ENCODE measurements at regions not wholly inside any gene's neighbourhood (a gene's known extent, or its start where the extent isn't known, plus 50 kb on each side); places are given as distances from the start of the nearest gene placed in this dataset.

DNA sequence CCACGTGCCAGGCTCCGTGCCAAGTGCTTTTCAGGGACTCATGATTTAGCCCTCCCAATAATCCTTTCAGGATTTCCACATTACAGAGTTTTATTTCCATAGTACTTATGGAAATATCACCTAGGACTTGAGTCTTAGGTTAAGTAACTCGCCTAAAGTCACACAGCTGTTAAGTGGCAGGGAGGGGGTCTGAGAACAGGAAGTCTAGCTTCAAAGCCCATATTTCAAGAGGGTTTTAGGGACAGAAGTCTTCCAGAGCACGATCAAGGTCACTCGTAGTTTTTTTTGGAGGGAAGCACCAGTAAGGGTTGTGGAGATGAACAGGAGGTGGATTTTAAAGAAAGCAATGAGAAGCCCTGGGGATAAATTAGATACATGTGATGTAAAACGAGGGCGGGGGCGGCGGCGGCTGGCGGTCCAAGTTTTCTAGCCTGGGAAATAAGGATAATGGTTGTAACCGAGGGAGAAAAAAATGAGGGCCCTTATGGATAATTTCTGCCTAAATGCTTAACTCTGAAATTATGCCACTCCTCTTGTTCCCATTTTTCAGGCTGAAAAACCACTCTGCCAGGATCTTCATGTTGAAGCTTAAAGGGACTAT, 192.6 kb upstream of the FOXN3 start:
- TF ChIP-seq, protein P1, sequence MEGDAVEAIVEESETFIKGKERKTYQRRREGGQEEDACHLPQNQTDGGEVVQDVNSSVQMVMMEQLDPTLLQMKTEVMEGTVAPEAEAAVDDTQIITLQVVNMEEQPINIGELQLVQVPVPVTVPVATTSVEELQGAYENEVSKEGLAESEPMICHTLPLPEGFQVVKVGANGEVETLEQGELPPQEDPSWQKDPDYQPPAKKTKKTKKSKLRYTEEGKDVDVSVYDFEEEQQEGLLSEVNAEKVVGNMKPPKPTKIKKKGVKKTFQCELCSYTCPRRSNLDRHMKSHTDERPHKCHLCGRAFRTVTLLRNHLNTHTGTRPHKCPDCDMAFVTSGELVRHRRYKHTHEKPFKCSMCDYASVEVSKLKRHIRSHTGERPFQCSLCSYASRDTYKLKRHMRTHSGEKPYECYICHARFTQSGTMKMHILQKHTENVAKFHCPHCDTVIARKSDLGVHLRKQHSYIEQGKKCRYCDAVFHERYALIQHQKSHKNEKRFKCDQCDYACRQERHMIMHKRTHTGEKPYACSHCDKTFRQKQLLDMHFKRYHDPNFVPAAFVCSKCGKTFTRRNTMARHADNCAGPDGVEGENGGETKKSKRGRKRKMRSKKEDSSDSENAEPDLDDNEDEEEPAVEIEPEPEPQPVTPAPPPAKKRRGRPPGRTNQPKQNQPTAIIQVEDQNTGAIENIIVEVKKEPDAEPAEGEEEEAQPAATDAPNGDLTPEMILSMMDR (IDR thresholded peaks at IDR 0.05), result no peak
- no peak for TF ChIP-seq ZFX (IDR thresholded peaks at IDR 0.05; ENCODE audit: borderline replicate concordance)
- no peak overlapping the region for H3K27ac ChIP-seq

DNA sequence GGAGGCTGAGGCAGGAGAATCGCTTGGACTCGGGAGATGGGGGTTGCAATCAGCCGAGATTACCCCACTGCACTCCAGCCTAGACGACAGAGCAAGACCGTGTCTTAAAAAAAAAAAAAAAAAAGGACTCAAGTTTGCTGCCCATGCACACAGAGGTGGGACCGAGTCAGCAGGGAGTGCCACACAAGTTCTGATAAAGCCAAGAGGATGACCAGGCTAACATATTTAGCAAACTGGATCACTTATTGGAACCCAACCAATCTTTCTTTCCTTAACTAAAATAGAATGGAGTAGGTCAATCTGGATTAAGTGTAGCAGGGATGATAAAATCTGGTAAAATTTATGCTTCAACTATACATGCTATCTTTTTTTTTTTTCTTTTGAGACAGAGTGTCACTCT, 190.4 kb upstream of the FOXN3 start:
- TF ChIP-seq, protein P1 (IDR thresholded peaks at IDR 0.05), result no peak
- H3K27ac ChIP-seq, result no peak overlapping the region

DNA sequence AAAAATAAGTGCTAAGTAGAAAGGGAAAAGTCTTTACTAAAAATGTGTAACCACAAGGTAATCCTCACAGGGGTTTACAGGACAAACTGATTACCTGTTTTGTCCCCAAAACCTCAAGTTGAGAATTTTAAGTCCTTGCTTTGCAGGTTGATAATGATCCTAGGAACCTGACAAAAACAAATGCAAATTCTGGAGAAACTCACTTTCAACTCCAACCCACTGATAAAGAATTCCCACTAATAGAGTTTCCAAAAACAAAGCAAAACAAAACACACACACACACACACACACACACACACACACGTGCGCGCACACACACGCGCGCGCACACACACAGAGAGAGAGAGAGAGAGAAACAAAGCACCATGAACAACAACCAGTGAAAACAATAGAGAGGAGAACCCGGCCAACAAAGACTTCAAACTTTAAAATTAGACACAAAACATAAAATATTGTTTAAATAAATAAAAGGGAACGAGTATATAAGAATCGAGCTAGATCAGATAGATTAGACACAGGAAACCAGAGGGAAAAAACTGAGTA, 187.0 kb upstream of the FOXN3 start:
- TF ChIP-seq ZFX (IDR thresholded peaks at IDR 0.05; ENCODE audit: borderline replicate concordance), result no peak
- TF ChIP-seq, protein P1 (IDR thresholded peaks at IDR 0.05), result no peak
- H3K27ac ChIP-seq, result no peak overlapping the region

DNA sequence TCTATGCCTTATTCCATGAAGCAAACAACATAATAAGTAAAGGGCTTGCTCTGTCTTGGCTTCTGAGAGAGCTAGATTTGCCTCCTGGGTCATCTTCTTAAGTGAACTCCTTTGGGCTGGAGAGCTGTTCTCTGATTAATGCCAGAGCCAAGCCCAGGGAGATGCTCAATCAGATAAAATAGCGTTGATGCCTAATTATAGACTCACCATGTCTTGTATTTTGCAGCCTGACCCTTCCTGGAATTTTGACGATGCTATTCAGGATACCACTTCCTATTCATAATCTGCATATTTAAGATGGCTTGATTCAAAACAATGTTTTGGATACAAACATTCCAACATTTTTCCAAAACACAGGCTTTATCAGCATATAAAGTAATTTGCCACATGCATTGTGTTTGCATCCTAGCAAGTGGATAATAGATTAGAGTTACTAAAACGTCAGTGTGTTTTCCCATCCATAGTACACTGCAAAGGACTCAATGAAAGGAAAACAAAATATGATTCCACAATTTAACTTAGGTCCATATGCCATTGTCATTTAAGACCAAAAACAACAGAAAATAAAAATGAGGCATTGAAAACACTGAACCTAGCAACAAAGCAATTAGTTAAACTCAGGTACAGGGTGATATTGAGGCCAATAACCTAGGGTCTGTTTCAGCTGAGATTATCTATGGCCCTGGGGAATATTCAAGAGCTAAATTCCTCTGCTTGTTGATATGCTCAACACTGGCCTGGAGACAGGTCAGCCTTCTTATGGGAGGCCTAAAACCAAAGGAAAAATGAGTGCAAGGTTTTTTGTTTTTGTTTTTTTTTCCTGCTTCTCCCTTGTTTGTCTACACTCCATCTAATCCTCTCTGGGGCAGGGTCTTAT, 184.2 kb upstream of the FOXN3 start:
- no peak overlapping the region for H3K27ac ChIP-seq
- no peak for TF ChIP-seq ZFX (IDR thresholded peaks at IDR 0.05; ENCODE audit: borderline replicate concordance)
- TF ChIP-seq, protein P1 (IDR thresholded peaks at IDR 0.05), result no peak

DNA sequence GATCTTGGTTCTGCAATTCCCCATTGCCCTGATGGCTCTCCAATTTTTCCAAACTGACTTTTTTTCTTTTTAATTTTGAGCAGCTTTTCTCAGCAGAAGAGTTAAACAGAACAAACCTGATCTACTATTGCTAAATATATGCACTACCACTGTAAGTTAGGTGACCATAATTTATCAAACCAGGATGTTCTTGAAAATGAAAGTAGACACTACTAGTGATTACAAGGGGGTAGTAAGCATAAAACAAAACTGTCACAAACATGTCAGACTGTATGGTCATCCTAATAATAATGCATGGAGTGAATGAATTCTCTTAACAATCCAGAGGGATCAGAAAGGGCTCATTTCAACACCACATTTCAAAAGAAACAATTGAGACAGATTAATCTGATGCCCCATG, 183.0 kb upstream of the FOXN3 start:
- TF ChIP-seq, protein P1 (IDR thresholded peaks at IDR 0.05), result no peak
- no peak for TF ChIP-seq ZFX (IDR thresholded peaks at IDR 0.05; ENCODE audit: borderline replicate concordance)

DNA sequence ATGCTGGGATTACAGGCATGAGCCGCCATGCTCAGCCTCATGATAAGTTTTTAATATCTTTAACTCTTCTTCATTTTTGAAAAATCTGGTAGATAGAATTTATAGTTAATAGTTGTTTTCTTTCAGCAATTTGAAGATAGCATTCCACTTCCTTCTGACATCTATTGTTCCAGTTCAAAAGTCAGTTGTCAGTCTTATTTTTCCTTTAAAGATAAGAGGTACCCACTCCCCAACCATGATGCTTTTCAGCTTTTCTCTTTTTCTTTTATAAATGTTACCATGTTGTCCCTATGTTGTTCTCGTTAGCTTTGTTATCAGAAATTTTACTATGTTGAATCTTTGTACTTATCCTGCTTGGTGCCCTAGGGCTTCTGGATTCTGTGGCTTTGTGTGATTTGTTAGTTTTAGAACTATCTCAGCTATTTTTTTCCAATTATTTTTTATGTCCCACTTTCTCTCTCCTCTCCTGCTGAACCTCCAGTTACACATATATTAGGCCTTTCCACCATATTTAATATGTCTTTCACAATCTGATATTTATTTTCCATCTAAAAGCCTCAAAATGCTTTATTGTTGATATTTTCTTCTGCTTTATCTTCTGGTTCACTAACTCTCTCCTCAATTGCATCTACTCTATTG, 181.6 kb upstream of the FOXN3 start:
- no peak overlapping the region for H3K27ac ChIP-seq
- TF ChIP-seq ZFX (IDR thresholded peaks at IDR 0.05; ENCODE audit: borderline replicate concordance), result no peak
- TF ChIP-seq, protein P1 (IDR thresholded peaks at IDR 0.05), result no peak

More for the DNA sequence above, 183.0 kb upstream of the FOXN3 start:
- H3K27ac ChIP-seq, result no peak overlapping the region
